GM13977 (cell line): ENCODE measurements at regions not wholly inside any gene's neighbourhood (a gene's known extent, or its start where the extent isn't known, plus 50 kb on each side); places are given as distances from the start of the nearest gene placed in this dataset.

ENCODE experiments used
- DNase-seq: peaks from one replicate; pipeline ENCODE4 v3.0.0; 2012; ENCODE audit warnings: low spot score
- in situ Hi-C: fragments of 300-500 bp; cut with MboI; formaldehyde crosslinking; loops from one replicate; pipeline ENCODE4 v1.12.0; 2022; ENCODE audit warnings: low sequenced_read_pairs, low pct_unique_long_range_greater_than_20kb, mixed read lengths, inconsistent platforms; ENCODE audit not compliant: unreplicated experiment
- TF ChIP-seq, protein P1 (sequence below): IDR thresholded peaks from 2 replicates; pipeline ENCODE4 v1.5.1; 2012; ENCODE audit warnings: mild to moderate bottlenecking, control low read depth; ENCODE audit not compliant: insufficient read depth; ENCODE audit errors: extremely low read depth, missing control alignments

DNA sequence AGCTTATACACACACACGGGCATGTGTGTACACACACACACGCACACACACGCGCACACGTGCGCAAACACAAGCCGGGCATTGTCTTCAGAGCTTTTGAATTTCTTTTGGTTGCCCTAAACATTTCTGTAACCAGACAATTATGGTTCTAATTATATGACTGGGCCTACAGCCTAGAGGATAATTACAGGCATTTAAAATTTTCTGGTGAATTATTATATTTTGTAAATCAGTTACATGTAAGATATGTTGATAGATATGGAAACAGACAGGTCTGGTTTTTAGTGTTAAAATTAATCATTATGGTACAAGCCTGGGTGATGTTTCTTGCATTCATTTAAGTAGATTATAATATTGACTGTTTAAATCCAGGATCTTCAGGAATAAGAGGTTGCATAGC is 1120.5 kb downstream of the ADGRL3 start:
- in situ Hi-C loops: no loop called here
- TF ChIP-seq, protein P1, sequence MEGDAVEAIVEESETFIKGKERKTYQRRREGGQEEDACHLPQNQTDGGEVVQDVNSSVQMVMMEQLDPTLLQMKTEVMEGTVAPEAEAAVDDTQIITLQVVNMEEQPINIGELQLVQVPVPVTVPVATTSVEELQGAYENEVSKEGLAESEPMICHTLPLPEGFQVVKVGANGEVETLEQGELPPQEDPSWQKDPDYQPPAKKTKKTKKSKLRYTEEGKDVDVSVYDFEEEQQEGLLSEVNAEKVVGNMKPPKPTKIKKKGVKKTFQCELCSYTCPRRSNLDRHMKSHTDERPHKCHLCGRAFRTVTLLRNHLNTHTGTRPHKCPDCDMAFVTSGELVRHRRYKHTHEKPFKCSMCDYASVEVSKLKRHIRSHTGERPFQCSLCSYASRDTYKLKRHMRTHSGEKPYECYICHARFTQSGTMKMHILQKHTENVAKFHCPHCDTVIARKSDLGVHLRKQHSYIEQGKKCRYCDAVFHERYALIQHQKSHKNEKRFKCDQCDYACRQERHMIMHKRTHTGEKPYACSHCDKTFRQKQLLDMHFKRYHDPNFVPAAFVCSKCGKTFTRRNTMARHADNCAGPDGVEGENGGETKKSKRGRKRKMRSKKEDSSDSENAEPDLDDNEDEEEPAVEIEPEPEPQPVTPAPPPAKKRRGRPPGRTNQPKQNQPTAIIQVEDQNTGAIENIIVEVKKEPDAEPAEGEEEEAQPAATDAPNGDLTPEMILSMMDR: no peak
- DNase-seq: no peak

DNA sequence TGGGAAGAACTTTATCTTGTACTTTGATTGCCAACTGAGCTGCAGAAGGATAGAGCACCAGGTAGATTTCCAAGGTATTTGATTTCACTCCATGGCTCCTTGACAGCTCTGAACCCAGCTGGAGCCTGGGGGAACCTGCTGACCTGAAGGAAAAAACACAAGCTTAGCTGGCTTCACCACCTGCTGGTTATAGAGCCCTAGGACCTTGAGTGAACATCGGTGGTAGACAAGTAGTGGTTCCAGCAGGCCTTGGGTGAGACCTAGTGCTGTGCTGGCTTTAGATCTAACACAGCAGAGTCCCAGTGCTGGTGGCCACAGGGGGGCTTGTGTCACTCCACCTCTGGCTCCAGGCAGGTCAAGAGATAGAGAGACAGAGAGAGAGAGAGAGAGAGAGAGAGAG is 1102.6 kb downstream of the ADGRL3 start:
- DNase-seq: no peak
- TF ChIP-seq, protein P1: no peak
- in situ Hi-C loops: no loop called here

DNA sequence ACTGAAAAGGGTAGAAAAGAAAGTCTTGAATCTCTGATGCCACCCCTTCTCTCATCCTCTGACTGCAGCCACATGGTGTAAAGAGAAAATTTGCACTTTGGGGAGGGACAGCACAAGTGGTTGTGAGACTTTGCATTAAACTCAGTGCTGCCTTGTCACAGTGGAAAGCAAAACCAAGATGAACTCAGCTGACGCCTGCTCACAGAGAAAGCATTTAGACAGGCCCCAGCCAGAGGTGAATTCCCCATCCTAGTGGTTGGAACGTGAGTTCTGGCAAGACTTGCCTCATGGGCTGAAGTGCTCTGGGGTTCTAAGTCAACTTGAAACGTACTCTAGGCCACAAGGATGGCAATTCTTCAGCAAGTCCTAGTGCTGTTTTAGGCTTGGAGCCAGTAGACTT is 1101.4 kb downstream of the ADGRL3 start:
- TF ChIP-seq, protein P1: no peak

DNA sequence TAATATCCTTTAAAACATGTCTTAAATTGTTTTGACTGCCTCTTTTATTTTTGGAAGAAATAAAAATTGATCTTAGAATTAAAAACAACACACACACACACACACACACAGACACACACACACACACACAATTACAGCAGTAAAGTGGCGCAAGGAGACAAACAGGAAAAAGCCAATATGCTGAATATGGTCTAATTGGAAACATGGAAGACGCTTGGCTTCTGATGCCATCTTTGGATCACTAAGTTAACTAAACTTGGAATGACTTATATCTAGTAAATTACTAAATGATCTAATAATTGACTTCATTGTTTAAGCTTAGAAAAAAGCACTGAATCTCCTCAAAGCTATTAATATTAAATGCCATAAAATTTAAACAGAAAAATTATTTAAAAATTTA is 1093.4 kb downstream of the ADGRL3 start:
- in situ Hi-C loops: no loop called here
- TF ChIP-seq, protein P1: no peak
- no peak for DNase-seq

More for the DNA sequence above, 1101.4 kb downstream of the ADGRL3 start:
- DNase-seq: no peak
- in situ Hi-C loops: no loop called here

DNA sequence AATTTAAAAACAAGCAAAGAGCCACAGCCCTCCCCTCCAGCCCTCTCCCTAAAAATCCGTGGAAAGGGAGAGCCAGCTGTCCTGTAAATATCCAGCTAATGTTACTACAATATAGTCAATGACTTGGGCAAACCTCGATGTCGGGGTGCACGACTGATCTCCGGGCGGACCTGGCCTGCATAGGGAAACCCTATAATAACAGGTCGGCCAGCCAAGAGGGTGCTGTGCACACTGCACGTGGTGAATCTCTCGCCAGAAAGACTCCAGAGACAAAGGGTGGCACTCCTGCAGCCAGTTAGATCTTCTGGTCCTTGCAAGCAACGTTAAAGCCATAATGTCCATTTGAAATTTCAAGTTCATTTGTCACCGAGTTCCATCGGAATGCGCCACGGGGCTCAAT is 1092.8 kb downstream of the ADGRL3 start:
- in situ Hi-C loops: no loop called here
- TF ChIP-seq, protein P1: no peak
- no peak for DNase-seq

DNA sequence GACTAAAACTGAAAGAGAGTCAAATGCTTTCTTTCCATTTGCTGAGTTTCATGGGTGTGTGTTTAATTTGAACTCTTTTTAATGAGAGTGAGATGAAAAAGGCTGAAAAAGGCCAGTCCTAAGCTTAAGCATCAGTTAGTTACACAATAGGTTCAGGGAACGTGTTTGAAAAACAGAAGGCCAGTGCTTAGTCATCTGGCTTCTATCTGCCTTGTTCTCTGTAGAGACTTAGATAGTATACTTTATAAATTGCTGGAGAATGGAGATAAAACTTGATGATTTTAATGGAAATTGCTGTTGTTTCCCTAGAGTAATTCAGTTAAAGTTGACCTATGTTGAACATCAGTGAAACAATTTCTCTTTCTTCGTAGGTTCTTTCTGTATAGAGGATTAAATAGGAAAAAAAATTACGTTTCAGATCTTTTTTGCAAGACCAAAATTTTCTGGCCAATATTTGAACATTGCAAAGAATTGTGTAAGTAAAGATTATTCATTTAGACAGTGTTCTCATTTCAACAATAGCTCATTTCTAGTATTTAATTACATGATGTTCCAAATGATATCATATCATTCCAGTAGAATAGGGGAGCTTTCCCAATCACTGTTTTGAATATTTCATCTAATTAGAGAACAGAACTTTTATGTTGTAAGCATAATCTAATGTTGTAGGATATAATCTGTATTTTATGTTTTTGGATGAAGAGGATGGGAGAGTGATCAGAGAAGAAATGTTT is 1088.8 kb downstream of the ADGRL3 start:
- DNase-seq: no peak
- TF ChIP-seq, protein P1: no peak
- in situ Hi-C loops: no loop called here
